ENCODE measurements at regions not wholly inside any gene's neighbourhood (a gene's known extent, or its start where the extent isn't known, plus 50 kb on each side); places are given as distances from the start of the nearest gene placed in this dataset.
"Not testable (repeated sequence)": the region's sequence is repeated elsewhere in the genome, so short reads cannot be mapped to it uniquely, and the experiment has no call there.

- ATAC-seq; intact Hi-C loops (cut with DNase I); DNase-seq (ENCODE audit: missing footprints): not testable (repeated sequence)
These were observed 53.1 kb upstream of the HUNK start for GRCh38 chr21:31819692-31820091.

DNA sequence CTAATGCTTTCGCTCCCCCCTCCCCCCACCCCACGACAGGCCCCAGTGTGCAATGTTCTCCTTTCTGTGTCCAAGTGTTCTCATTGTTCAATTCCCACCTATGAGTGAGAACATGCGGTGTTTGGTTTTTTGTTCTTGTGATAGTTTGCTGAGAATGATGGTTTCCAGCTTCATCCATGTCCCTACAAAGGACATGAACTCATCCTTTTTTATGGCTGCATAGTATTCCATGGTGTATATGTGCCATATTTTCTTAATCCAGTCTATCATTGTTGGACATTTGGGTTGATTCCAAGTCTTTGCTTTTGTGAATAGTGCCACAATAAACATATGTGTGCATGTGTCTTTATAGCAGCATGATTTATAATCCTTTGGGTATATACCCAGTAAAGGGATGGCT, 58.5 kb upstream of the HUNK start:
- ATAC-seq; intact Hi-C loops (cut with DNase I); DNase-seq (ENCODE audit: missing footprints): not testable (repeated sequence)

DNA sequence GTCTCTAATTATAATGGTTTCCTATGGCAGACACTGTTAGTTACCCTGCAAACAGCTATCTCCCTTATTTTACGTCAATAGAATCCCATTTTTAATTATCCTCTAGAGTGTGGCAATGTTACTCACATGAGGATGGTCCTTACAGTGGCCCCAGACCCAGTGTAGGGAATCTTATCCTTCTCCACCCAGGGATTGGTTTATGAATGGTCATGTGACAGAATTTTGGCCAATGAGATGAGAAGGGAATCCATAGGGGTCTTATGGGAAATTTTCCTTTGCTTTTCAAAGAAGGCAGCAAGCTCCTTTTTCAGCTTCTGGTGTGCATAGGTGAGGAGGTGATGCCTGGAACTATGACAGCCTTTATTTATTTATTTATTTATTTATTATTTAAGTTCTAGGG, 59.0 kb upstream of the HUNK start:
- intact Hi-C loops (cut with DNase I) = no loop called here
- DNase-seq (ENCODE audit: missing footprints) (no peak), ATAC-seq (no peak)

- ATAC-seq (no peak), DNase-seq (ENCODE audit: missing footprints) (no peak)
- intact Hi-C loops (cut with DNase I) = no loop called here
These were observed 68.8 kb upstream of the HUNK start for GRCh38 chr21:31804008-31804394.

- ATAC-seq (no peak), DNase-seq (ENCODE audit: missing footprints) (no peak)
- intact Hi-C loops (cut with DNase I) = no loop called here
These were observed 69.5 kb upstream of the HUNK start for GRCh38 chr21:31803039-31804007.

DNA sequence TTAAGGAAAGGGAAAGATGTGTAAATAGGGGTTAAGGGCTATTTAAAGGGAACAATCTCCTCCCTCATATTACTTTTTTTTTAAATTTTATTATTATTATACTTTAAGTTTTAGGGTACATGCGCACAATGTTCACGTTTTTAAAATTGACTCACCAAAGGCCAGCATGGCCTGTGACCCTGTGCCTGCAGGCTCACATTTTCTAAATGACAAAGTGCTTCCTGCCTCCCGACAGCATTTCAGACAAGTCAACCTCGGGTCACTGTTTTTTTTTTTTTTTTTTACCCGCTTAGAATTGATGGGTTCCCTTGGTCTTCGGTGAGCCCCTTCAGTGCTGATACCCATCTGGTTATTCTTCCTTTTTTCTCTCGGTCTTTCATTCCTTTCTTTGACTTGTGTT, 70.4 kb upstream of the SCAF4 start:
- intact Hi-C loops (cut with DNase I) = no loop called here
- ATAC-seq = no peak

DNA sequence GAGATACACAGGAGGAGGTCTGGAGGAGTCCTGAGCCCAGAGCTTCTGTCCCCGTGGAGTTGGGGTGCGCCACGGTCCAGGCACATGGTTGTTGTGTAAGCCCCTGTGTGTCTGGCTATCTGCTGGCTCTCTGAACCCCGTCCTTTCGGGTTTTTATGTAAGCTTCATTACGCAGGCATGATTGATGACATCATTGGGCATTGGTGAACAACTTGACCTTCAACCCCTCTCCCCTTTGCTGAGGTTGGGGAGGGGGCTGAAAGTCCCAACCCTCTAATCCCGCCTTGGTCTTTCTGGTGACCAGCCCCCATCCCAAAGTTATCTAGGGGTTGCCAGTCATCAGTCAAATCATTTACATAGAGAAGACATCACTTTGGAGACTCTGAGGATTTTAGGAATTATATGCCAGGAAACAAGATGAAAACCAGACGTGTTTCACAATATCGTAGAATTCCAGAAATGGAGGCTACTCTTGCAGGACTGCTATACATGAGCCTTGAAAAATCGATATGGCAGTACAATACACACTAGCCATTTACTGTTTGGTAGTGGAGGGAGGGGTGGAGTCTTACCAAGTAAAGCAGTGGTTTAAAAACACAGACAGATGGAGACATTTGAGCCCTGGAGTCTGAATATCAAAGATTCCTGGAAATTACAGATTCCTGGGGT, 69.8 kb upstream of the SCAF4 start:
- intact Hi-C loops (cut with DNase I) = no loop called here
- DNase-seq (ENCODE audit: missing footprints) (no peak), ATAC-seq (no peak)

More for the DNA sequence above, 70.4 kb upstream of the SCAF4 start:
- no peak for DNase-seq (ENCODE audit: missing footprints)

GRCh38 chr21:31798842-31799704, 67.2 kb upstream of the SCAF4 start:
- no peak for ATAC-seq
- intact Hi-C loops (cut with DNase I) = no loop called here

DNA sequence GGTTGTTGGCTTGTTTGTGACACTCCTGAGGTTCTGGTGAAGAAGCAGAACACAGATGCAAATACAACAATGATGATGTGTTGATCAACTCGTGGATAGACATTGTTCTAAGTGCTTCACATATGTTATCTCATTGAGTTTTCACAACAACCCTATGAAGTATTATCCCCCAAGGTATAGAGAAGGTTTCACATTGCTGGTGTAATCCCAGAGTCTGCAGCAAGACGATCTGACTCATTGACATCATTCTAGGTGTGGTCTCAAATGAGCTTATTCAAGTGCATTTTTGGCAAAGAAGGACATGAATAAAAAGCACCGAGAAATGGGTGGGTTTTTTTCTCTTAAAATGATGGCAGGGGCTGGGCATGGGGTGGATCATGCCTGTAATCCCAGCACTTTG, 64.1 kb upstream of the SCAF4 start:
- no peak for ATAC-seq
- intact Hi-C loops (cut with DNase I) = no loop called here
- no peak for DNase-seq (ENCODE audit: missing footprints)

More at GRCh38 chr21:31798842-31799704, 67.2 kb upstream of the SCAF4 start:
- DNase-seq (ENCODE audit: missing footprints) = no peak

- DNase-seq (ENCODE audit: missing footprints); ATAC-seq; intact Hi-C loops (cut with DNase I): not testable (repeated sequence)
These were observed 58.5 kb upstream of the SCAF4 start for GRCh38 chr21:31790420-31790819.

- no peak for DNase-seq (ENCODE audit: missing footprints)
- no peak for ATAC-seq
- intact Hi-C loops (cut with DNase I) = loop anchor here (5.0 kb wide), 1 partner anchor 79 kb away; no protein-coding TSS in a partner anchor
These were observed 56.7 kb upstream of the SCAF4 start for GRCh38 chr21:31788581-31788980.

DNA sequence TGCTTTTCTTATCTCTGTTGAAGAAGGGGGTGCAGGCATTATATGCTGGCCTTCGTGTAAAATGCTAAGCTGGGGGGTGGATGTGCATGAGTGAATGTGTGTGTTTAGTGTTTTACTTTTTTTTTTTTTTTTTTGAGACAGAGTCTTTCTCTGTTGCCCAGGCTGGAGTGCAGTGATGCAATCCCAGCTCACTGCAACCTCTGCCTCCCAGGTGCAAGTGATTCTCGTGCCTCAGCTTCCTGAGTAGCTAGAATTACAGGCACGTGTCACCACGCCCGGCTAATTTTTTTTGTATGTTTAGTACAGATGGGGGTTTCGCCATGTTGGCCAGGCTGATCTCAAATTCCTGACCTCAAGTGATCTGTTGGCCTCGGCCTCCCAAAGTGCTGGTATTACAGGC, 55.8 kb upstream of the SCAF4 start:
- intact Hi-C loops (cut with DNase I) = loop anchor here (5.0 kb wide), 1 partner anchor 80 kb away; no protein-coding TSS in a partner anchor
- DNase-seq (ENCODE audit: missing footprints); ATAC-seq: not testable (repeated sequence)

DNA sequence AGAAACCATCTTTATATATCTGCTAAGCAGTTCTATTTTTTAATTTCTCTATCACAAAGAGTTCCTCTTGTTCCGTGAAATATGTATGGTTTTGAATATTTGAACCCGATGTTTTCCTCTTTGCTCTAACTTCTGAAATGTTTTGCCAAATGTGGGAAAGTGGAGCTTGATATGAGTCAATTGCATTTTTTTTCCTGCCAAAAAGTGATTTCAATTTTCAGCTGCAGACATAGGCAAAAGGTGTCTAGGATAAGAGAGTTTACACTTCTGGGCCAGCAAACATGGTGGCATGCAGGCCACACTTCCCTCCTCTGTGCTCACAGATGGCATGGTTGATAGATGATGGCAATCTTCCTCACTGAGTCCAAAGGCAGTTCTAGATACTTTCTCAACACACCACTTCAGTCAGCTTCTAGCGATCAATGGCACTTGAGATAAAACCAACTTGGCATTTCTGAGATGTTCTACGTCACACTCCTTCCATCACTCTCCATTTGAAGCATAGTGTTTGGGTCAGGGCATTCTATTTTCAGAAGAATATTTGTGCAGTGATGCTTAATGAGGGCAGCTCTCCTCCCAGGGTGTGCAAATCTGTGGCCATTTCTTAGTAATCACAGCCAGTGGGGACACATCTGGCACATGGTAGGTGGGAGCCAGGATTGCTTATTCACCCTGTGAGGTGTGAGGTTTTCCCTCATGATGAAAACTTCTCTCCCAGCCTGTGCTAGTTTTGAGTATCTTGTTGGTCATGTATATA, 54.4 kb upstream of the SCAF4 start:
- intact Hi-C loops (cut with DNase I) = loop anchor here (1.0 to 5.0 kb wide), 2 partner anchors 81 to 472 kb away; no protein-coding TSS in a partner anchor
- ATAC-seq = no peak
- no peak for DNase-seq (ENCODE audit: missing footprints)

- ATAC-seq = peak; percentile 52
- not testable (repeated sequence) for DNase-seq (ENCODE audit: missing footprints)
- intact Hi-C loops (cut with DNase I) = loop anchor here (1.0 to 5.0 kb wide), 2 partner anchors 82 to 473 kb away; no protein-coding TSS in a partner anchor
These were observed 53.6 kb upstream of the SCAF4 start for GRCh38 chr21:31785237-31786163.

DNA sequence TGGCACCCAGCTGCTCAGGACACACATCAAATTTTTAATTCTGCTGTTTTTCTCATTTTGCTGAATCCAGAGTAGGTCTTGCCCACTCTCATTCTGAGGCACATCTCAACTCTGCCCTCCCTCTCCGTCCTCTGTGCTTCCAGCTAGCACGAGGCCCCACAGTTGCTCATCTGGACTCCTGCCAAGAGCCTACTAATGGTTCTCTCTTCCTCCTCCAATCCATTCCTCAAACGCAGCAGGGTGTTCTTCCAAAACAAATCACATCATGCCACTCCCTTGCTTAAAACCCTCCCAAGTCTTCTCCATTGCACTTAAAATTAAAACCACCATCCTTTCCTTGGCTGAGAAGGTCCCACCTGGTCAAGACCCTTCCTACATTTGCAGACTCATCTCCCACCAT, 49.8 kb upstream of the SCAF4 start:
- DNase-seq (ENCODE audit: missing footprints) (no peak), ATAC-seq (peak; percentile 44)
- intact Hi-C loops (cut with DNase I) = no loop called here

Data from Right ventricle myocardium inferior (tissue), 1 donor.